HG02970 (cell line): ENCODE measurements at regions not wholly inside any gene's neighbourhood (a gene's known extent, or its start where the extent isn't known, plus 50 kb on each side); places are given as distances from the start of the nearest gene placed in this dataset.
"Not testable (repeated sequence)": the region's sequence is repeated elsewhere in the genome, so short reads cannot be mapped to it uniquely, and the experiment has no call there.

Source experiments
- ATAC-seq: cut with Tn5 transposase; IDR thresholded peaks from one replicate; pipeline ENCODE4 v1.9.1; 2021; ENCODE audit warnings: mild to moderate bottlenecking, moderate library complexity, moderate number of reproducible peaks; ENCODE audit not compliant: unreplicated experiment, low FRiP score

DNA sequence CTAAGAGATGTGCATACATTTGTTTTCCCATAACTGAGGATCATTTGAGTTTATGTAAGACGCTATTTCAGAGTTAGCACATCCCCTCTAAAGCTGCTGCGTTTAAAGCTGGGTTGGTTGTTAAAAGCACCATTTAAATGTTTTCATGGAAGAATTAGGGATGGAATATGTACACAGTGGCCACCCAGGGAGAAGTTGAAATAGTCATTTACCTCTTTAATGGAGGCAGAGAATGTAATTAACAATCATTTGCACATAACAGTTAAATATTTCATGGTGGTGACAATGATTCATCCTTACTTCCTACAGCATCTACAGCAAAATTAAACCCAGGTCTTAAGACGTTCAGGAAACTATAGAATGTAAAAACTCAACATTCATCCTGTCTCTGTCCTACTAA, 100.3 kb downstream of the KIF4B start:
- no peak for ATAC-seq

DNA sequence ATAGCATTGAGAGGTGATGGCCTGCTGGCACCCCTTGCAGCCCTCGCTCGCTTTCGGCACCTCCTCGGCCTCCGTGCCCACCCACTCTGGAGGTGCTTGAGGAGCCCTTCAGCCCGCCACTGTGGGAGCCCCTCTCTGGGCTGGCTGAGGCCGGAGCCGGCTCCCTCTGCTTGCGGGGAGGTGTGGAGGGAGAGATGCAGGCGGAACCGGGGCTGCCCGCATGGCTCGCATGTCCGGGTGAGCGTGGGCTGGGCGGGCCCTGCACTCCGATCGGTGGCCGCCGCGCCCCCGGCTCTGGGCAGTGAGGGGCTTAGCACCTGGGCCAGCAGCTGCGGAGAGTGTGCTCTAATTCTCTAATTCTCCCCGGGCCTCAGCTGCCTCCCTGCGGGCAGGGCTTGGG, 101.1 kb downstream of the KIF4B start:
- no peak for ATAC-seq

DNA sequence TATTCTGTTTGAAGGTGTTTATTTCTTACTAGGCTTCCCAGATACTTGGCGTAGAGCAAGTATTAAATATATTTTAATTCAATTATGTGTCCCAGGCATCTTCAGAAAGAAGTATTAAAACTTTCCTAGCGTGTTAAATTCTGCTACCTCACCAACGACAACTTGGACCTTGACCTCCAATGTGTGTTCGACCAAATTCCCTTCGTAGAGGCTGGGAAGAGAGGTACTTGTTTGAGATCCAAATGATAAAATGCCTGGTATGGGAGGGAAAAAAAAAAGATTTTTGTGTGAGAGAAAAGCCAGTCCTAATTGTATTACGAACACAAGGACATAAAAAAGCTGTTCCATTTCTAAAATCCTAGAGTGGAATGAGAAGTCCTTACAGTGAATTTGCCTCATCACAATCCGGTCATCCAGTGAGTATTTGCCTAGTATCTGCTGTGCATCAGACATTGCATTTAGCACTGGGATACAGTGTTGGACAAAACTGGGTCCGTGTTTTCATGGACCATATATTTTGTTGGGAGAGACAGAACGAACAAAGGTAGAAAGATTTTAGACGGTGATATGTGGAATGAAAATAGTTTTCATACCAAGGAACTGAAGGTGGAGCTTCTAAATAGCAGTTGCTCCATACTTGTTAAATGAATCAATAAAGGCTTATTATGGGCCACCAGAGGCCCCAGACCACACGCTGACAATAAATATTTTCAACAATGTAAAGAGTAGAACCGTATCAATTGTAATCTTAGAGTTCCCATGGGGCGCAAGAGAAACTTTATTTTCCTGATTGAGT, 103.1 kb downstream of the KIF4B start:
- no peak for ATAC-seq

DNA sequence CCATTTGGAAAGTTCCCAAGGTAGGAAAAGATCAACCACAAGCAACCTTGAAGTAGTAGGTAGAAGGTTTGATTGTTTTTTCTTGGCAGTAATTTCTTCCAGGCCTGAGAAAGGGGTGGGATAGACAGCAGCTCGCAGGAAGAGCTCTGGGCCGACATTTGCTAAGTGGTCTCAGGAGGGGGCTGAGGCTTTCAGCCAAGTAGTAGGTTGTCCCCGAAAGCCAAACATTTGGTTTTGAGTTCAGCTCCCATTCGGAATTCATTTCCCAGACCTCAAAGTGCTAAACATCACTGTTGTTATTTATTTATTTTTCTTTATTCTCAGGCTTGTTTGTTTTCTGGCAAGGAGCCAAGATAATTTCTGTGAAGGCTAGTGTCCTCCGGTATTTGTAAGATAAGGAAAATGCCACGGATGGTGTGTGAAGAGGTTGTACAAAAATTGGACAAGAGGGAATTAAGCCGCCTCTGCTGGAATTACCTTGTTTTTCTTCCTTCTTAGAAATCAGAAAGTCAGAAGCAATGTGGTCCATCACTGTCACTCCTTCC, 112.1 kb downstream of the KIF4B start:
- ATAC-seq: no peak

DNA sequence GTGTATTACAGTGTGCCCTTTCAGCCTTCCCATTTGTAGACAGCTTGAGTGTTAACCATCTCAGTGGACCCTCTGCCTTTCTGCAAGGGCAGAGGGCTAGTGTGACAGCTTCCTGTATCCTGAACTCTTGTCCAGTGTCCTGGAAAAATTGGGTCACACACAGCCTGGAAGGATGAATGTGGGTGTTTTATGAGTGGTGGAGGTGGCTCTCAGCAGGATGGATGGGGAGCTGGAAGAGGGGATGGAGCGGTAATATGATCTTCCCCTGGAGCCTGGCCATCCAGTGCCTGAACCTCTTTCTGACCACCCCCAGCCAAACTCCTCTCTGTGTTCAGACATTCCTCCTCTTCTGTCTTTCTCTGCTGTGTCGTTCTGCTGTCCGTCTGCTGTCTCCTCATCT, 113.0 kb downstream of the KIF4B start:
- no peak for ATAC-seq

DNA sequence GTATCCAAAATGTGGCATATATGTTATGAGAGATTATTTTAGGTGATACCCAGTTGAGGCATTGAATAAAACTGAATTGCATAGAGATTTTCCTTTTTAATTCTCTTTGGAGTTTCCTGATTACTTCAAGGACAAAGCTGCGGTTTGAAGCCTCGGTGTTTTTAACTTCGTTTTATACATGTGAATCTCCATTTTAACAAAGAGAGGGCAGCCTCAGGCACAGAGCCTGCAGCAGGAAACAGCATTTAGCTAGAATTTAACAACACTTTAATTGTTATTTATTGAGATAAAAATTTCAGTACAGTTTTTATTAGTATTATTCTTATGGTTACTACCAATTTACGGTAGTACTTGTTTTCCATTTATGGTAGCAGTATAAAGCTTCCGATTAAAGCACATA, 114.0 kb downstream of the KIF4B start:
- ATAC-seq: no peak

DNA sequence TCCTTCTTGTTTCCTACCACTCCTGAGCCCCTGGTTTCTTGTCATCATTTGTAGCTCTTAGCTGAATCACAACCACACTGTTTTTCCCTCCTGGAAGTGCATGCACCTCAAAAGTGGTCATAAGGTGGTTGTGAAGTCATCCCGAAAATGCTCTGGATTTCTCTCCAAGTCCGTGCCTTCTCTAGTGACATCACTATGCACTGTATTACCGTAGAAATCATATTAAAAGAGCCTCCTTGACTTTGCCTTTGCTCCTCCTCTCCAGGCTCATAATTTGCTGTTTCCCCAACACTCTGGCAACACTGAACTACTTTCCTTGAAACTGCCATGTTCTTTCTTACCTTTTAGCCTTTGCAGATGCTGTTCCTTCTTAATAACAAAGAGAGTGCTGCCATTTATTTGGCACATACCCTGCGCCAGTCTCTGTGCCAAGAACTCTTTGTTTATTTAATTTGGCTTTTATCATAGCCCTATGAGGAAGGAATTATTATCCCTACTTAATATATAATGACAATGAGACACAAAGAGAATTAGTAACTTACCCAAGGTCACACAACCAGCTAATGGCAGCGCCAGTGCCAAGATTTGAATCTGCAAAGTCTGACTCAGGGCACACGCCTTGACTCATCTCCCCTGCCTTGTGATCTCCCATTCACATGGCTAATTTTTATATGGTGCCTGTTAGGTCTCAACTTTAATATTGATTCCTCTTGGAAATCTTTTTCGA, 115.4 kb downstream of the KIF4B start:
- ATAC-seq: no peak

DNA sequence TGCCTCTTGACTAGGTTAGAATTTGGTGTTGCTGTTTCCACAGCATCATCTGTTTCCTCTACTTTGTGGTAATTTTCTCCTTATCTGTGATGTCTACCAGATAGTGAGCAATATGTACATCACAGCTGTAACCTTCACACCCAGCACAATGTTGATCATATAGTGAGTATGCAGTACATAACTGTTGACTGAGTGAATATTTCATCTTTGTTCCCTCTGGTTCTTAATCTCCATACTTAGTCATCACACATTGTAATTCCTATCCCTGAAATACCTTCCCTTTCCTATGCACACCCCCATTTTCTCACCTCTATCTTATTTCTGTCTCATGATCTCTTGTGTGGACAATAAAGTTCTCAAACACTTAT, 115.9 kb downstream of the KIF4B start:
- no peak for ATAC-seq

DNA sequence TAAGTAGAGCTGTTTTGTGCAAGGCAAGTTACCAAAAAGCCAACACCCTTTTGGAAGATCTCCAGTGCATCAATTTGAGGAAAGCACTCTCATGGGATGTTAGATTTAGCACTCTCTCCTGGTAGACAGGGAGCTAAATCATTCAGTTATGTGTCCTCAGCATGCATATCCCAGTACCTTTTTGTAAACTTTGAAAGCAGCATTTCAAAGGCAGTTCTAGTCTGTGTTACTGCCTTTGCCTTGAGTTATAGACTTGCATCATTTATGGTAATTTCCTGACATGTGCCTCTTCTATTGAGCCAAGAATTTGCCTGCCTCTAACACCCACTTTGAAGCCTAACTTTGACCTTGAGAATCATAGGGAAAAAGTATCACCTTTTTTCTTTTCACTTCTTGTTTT, 120.6 kb downstream of the KIF4B start:
- ATAC-seq: no peak

DNA sequence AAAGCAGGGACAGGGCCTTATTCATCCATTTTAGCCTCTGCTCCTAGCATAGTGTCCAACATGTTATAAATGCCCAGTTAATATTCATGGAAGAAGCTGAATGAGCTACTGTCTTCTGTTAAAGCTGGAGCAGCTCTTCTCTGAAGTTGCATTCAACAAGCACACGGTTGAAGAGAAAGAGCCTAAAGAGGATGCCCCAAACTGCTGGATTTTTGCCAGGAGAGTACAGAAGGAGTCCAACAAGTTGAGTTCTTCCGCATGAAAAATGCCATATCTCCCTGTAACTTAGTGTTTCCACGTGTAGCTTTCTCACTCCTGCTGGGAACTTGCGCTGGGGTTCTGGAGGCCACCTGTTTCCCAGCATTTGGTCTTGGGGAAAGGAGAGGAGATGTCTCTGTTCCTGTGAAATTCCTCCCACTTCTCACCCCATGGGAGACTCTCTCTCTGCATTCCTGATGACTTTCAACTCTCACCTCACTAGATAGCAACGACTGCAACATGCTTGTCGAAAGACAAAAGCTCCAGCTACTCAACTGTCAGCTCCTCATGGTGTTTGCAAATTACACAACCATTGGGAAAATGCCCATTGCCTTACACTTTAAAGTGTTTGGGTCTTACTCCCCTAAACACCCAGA, 122.8 kb downstream of the KIF4B start:
- ATAC-seq: no peak

DNA sequence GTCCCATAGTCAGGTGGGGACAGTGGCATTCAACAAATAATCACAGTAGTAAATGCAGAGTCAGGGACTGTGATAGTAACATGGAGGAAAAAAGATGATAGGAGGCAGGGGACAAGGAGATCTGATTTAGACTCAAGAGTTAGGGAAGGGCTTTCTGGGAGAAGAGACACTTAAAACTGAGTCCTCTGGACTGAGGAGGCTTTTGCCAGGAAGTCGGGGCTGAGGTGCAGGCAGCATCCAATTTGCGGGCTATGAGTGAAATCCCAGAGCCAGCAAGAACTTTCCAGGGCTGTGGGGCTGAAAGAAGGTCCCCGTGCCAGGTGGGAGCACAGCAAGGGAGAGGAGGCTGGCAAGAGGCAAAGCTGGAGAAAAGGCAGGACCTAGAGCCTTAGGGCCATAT, 124.1 kb downstream of the KIF4B start:
- no peak for ATAC-seq

DNA sequence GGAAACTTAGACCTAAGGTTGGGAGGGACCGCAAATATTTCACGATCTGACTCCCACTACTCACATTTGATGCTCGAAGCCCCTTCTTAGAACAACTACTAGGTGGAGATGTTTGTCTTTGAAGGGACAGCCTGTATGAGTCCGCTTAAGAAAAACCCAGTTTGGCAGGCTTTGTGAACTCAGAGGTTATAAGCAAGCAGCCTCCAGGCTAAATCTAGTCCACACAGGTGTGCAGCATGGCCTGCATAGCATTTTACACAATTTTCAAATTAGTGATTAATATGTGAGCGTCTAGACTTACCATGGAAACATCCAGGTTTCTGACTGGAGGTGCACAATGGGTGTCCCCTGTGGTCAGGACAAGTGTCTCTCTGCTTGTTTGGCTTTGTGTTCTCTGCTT, 127.1 kb downstream of the KIF4B start:
- no peak for ATAC-seq

DNA sequence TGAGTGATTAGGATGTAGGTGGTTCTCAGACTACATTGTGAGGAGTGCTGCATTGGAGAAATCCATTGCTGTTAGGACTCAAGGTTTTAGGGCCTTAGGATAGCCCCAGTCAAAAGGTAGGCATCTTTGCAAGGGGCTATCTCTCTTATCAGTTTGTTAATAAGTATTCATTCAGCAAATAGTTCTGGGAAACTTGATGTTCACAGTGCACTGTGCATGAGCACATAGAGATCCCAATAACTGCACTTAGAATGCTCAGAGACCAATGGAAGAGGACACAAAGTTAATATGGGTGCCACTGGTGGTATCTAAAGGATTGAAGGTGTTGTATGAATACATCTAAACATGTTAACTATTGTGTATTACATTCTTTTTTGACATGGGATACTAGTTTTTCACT, 131.4 kb downstream of the KIF4B start:
- ATAC-seq: no peak

DNA sequence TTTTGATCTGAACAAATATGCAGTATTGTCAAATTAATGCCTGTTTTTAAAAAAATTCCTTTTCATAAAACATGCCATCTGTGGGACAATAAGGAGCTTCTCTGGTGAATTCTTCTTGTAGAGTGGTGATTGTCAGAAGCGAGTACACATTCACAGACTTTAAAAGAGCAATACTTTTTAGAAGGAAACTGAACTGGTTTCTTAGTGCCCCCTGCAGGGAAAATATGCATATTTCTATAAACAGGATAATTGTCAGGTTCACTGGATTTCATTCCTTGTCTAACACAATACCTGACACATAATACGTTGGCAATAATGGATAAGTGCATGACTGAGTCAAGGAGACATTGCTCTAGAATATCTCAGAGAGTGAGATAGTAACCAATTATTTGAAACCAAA, 133.7 kb downstream of the KIF4B start:
- no peak for ATAC-seq

DNA sequence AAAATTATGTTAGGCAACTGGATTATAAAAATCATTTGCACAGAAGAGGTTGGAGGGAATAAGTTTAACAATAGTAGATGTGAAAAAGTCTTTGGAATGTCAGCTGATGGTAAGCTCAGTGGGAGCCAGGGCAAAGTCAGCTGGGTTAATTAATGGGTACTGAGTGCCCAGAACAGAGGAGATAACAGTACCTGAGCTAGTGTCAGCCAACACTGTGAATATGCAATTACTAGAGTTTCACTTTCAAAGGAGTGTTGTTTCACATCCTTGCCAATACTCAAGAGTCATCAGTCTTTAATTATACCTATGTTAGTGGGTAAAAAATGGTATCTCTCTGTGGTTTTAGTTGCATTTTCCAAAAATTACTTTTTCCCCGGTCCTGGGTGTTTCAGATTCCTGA, 135.1 kb downstream of the KIF4B start:
- no peak for ATAC-seq

DNA sequence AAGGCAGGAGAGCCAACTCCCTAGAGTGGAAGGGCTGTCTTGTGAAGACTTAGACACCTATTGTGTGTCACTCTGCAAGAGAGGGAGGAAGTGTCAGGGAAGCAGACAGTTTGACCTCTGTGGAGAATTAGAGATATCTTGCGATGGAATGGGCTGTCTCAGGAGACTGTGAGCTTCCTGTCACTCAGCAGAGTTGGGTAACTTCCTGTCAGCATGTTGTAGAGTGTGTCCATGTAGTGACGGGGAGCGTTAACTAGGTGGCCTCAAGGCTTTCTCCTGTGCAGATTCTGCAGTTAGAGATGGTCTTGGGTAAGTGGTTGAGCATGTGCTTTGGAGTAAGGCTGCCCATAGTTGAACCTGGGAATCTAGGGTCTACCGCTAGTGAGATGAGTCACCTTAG, 136.5 kb downstream of the KIF4B start:
- no peak for ATAC-seq

DNA sequence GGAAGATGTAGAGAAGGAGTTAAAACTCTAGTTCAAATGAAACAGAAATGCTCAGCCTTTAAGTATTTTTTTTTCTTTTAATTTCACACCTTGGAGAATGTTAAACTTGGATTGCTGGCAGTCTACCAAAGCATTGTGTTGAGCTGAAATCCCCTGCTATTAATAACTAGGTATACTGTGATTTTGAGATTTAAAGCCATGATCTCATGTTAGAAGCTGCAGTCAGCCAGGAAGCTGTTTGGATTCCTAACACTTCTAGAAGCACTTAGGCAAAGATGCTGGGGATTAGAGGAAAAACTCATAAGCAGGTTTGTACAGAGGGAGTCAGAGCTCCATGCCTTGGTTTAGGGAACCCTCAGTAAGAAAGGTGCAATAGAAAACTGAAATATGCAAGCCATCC, 141.4 kb downstream of the KIF4B start:
- ATAC-seq: no peak

DNA sequence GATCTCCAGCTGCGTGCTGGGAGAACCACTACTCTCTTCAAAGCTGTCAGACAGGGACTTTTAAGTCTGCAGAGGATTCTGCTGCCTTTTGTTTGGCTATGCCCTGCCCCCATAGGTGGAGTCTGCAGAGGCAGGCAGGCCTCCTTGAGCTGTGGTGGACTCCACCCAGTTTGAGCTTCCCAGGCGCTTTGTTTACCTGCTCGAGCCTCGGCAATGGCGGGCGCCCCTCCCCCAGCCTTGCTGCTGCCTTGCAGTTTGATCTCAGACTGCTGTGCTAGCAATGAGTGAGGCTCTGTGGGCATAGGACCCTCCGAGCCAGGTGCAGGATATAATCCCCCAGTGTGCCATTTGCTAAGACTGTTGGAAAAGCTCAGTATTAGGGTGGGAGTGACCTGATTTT, 149.5 kb downstream of the KIF4B start:
- ATAC-seq: not testable (repeated sequence)

DNA sequence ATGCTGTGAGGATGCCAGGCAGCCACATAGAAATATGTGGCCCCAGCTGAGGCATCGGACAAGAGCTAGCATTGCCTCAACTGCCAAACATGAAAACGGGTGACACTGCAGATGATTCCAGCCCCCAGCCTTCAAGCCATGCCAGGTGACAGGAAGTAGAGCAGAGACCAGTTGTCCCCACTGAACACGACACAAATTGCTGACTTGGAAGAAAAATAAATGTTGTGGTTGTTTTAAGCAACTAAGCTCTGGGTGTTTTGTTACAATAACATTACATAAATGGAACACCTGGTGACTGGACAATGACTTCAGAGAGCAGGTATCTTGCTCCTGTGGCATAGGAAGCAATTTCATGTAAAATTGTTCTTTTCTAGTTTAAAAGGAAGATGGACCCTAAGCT, 154.2 kb downstream of the KIF4B start:
- no peak for ATAC-seq

DNA sequence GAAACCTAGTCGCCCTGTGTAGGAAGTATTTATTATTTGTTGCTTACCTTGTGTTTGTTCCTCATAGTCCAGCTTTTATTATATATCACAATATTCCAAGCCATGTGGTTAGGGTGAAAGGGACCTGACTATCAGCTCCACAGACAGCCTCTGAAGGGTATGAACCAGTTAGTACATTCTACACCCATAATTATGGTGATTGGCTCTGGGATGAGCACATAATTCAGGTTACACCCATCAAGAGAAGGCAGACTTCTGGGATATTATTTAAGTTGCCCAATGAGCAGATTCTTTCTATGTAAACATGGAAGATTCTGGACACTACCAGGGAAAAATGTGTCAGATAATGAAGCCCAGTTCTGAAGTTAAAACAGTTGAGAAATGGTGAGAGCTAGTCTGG, 168.0 kb downstream of the KIF4B start:
- ATAC-seq: no peak

DNA sequence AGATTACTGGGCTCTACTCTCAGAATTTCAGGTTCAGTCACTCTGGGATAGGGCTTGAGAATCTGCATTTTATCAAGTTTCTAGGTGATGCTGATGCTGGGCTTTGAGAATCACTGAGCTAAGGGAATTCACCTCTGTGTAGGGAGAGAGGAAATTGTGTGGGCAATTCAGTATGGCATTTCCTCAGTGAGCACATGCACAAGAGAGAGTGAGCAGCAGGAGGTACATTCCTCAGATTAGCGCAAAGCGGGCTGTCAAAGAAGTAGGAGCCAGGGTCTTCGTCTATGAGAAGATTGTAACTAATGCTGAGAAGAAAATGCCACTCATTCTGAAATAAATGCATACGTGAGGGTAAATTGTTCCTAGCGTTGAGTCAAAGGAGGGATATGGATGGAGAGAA, 175.9 kb downstream of the KIF4B start:
- ATAC-seq: no peak

DNA sequence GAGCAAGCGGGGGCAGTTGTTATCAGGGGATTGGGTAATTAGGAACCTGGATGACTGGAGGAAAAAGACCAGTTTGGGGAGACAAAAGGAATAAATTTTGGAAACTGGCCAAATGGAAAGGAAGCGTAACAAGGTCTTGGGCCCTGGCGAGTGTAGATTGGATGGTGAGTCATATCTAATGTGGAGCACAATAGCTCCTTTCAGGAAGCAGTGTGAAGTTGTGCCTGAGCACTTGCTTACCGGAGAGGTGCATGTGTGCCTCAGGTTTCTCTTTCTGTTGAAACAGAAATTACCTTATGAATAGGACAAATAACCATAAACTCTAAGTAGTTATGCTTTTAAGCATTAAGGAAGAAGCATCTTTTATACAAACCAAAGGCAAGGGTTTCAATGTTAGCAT, 176.4 kb downstream of the KIF4B start:
- no peak for ATAC-seq
